K562 (cell line): ENCODE measurements at regions not wholly inside any gene's neighbourhood (a gene's known extent, or its start where the extent isn't known, plus 50 kb on each side); places are given as distances from the start of the nearest gene placed in this dataset.

ENCODE experiments used
- ATAC-seq: fragments of 200-7000 bp; cut with Tn5 transposase; 3 replicates; pipeline ENCODE4 v1.9.1; 2020; ENCODE audit warnings: moderate library complexity
- BruUV-seq: library from RNA; stranded (reverse); fragments of 400-500 nt; replicated peaks from 2 replicates; lab custom pipeline; 2021; lab: Mats Ljungman, UMichigan
- CTCF ChIA-PET: fragments of 300-600 bp; formaldehyde crosslinking; extraction: SDS; loops from one replicate; lab custom pipeline; 2021; ENCODE audit warnings: low intra/inter-chr PET ratio; lab: Yijun Ruan, JAX
- POLR2A ChIA-PET: fragments of 300-600, 350-650 bp; sonication (Branson Sonifier 250); formaldehyde crosslinking; extraction: SDS; loops from one replicate; lab custom pipeline; 2021; ENCODE audit warnings: antibody characterized with exemption, inconsistent platforms; lab: Yijun Ruan, JAX
- DNase-seq, 4 experiments: peaks; one replicate each; pipeline versions ENCODE4 v3.0.0 to v3.0.0-alpha.2; 2011 to 2018; ENCODE audit warnings: low spot score in 3 of 4, mixed read lengths in 3 of 4; ENCODE audit errors: extremely low read depth in 1 of 4
- FAIRE-seq: peaks from 2 replicates; lab custom pipeline; 2011; peaks lifted over from hg19 to GRCh38; lab: Jason Lieb, UNC
- H2AFZ ChIP-seq: 2 replicates; pipeline ENCODE4 v1.6.0; 2011; ENCODE audit warnings: low read depth, low read length, control low read depth, inconsistent platforms
- H3K27ac ChIP-seq: fragments of 200-600 bp; 3 replicates; pipeline ENCODE4 v1.8.0; 2011; ENCODE audit warnings: low read depth, mild to moderate bottlenecking, control low read depth, inconsistent platforms, low read length, moderate library complexity, mixed read lengths; ENCODE audit errors: extremely low read depth
- H3K27me3 ChIP-seq, 2 experiments: fragments of 300-600 bp in 1 of 2; 2 replicates in 1 of 2; 3 replicates in 1 of 2; pipeline versions ENCODE4 v1.6.0 to v1.8.0; 2011; ENCODE audit warnings: inconsistent platforms in 2 of 2, low read length in 2 of 2, mild to moderate bottlenecking in 1 of 2, mixed read lengths in 1 of 2, moderate library complexity in 1 of 2; ENCODE audit not compliant: control insufficient read depth in 2 of 2, insufficient read depth in 2 of 2
- H3K36me3 ChIP-seq: fragments of 300-600 bp; 3 replicates; pipeline ENCODE4 v1.8.0; 2011; ENCODE audit warnings: mild to moderate bottlenecking, low read length, inconsistent platforms; ENCODE audit not compliant: control insufficient read depth, insufficient read depth
- H3K4me1 ChIP-seq, 2 experiments: fragments of 200-600 bp in 1 of 2; replicated peaks in 1 of 2; 2 replicates in 1 of 2; 3 replicates in 1 of 2; pipeline versions ENCODE4 v1.5.1 to v1.8.0; 2011; ENCODE audit warnings: inconsistent platforms in 2 of 2, low read length in 2 of 2, mild to moderate bottlenecking in 1 of 2, mixed read lengths in 1 of 2, moderate library complexity in 1 of 2; ENCODE audit not compliant: control insufficient read depth in 2 of 2, insufficient read depth in 2 of 2
- H3K4me2 ChIP-seq: 2 replicates; pipeline ENCODE4 v1.6.1; 2011; ENCODE audit warnings: low read length, control low read depth, inconsistent platforms, mixed read lengths; ENCODE audit not compliant: insufficient read depth
- H3K4me3 ChIP-seq: fragments of 200-600 bp; sonication (generic), shearing (Covaris generic); 2 replicates; pipeline ENCODE4 v1.5.1; 2016; ENCODE audit warnings: control low read depth, inconsistent platforms
- H3K79me2 ChIP-seq: fragments of 200-600 bp; 3 replicates; pipeline ENCODE4 v1.8.0; 2011; ENCODE audit warnings: low read length, inconsistent platforms; ENCODE audit not compliant: control insufficient read depth, insufficient read depth
- H3K9ac ChIP-seq, 2 experiments: 2 replicates each; pipeline versions ENCODE4 v1.6.0 to v1.6.1; 2011; ENCODE audit warnings: low read depth in 2 of 2, low read length in 2 of 2, control low read depth in 1 of 2, inconsistent platforms in 1 of 2, mild to moderate bottlenecking in 1 of 2, mixed read lengths in 1 of 2; ENCODE audit not compliant: insufficient read depth in 1 of 2
- H3K9me1 ChIP-seq: one replicate; pipeline ENCODE4 v1.6.0; 2011; ENCODE audit warnings: inconsistent platforms, mild to moderate bottlenecking, low read length, moderate library complexity; ENCODE audit not compliant: control insufficient read depth, insufficient read depth
- H3K9me3 ChIP-seq: replicated peaks from 2 replicates; pipeline ENCODE4 v1.5.1; 2011; ENCODE audit warnings: low read depth, low read length, inconsistent platforms; ENCODE audit not compliant: control insufficient read depth, insufficient read depth
- H4K20me1 ChIP-seq: replicated peaks from 2 replicates; pipeline ENCODE4 v1.6.1; 2011; ENCODE audit warnings: low read length, inconsistent platforms, mixed read lengths; ENCODE audit not compliant: control insufficient read depth, insufficient read depth
- KDM2B ChIP-seq: fragments of 250-450 bp; sonication (Bioruptor Pico); IDR thresholded peaks from 2 replicates; pipeline ENCODE4 v1.8.0; 2021; ENCODE audit warnings: mild to moderate bottlenecking, moderate library complexity
- POLR2B ChIP-seq: fragments of 450-650 bp; IDR thresholded peaks from 2 replicates; pipeline ENCODE4 v1.6.1; 2018; ENCODE audit warnings: low read depth; ENCODE audit not compliant: partially characterized antibody
- SIRT6 ChIP-seq: IDR thresholded peaks from one replicate; pipeline ENCODE4 v1.6.1; 2012; ENCODE audit warnings: low read depth, mild to moderate bottlenecking, control low read depth, inconsistent platforms, low read length, moderate library complexity
- SREBF2 ChIP-seq: sonication (generic); formaldehyde crosslinking; IDR thresholded peaks from 2 replicates; pipeline ENCODE4 v1.4.0; 2020; ENCODE audit warnings: mild to moderate bottlenecking, missing genetic modification reagents
- TOE1 ChIP-seq, 2 experiments: fragments of 450-650 bp in 1 of 2; sonication (generic) in 1 of 2; formaldehyde crosslinking in 1 of 2; IDR thresholded peaks; 2 replicates each; pipeline versions ENCODE4 v1.7.1 to v1.8.0; 2016 to 2022; ENCODE audit warnings: borderline replicate concordance in 2 of 2, mild to moderate bottlenecking in 2 of 2, antibody characterized with exemption in 1 of 2, inconsistent platforms in 1 of 2, low read depth in 1 of 2, missing genetic modification reagents in 1 of 2, moderate library complexity in 1 of 2
- WGBS: fragments of 100-300 bp; shearing (Covaris generic); methylation state at CpG from one replicate; pipeline ENCODE4 v1.1.6; 2016; ENCODE audit warnings: low coverage, mixed read lengths; ENCODE audit not compliant: insufficient coverage; ENCODE audit errors: missing lambda C conversion rate; 5-methylcytosine and 5-hydroxymethylcytosine counted together
- in situ Hi-C: fragments of 300-500 bp; cut with MboI; formaldehyde crosslinking; loops from 4 replicates; pipeline ENCODE4 v1.15.0; 2018; ENCODE audit warnings: inconsistent platforms, mixed read lengths
- intact Hi-C: fragments of 100-400 bp; cut with micrococcal nuclease; formaldehyde crosslinking; loops from 2 replicates; pipeline ENCODE4 v1.14.2; 2022
- TF ChIP-seq, protein P1 (sequence below): sonication (generic); formaldehyde crosslinking; IDR thresholded peaks from 2 replicates; pipeline ENCODE4 v1.9.0; 2022; ENCODE audit warnings: mild to moderate bottlenecking, missing genetic modification reagents
- TF ChIP-seq, protein P2 (sequence below): sonication (generic); formaldehyde crosslinking; IDR thresholded peaks from 2 replicates; pipeline ENCODE4 v1.8.0; 2022; ENCODE audit warnings: mild to moderate bottlenecking, missing genetic modification reagents

DNA sequence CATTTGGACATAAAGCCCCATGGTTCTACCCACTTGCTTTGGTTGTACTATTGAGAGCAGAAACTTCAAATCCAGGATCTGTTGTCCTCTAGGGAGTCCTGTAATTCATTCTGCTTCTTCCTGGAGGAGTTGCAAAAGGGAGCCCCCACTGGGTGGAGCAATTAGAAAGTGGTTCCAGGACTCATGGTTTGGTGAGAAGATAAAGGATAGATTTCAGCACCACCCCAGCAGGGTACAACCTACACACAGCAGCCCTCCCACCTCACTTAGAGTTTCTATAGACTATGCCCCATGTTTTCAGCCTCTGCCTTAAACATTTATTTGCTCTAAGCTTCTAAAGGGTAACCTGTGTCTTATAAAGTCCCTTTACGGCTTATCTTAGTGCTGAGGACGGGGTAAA, 112.6 kb upstream of the ARRDC3 start:
- H3K27ac ChIP-seq = no peak overlapping the region
- H3K9me1 ChIP-seq = no peaks in the 10 kb centered on the region
- no peaks in the 10 kb centered on the region for H4K20me1 ChIP-seq
- H3K4me2 ChIP-seq = no peak overlapping the region
- no peak overlapping the region for H2AFZ ChIP-seq
- CTCF ChIA-PET = no interaction called here
- H3K9me3 ChIP-seq = no peaks in the 10 kb centered on the region
- intact Hi-C loops = no loop called here
- TF ChIP-seq, protein P1, sequence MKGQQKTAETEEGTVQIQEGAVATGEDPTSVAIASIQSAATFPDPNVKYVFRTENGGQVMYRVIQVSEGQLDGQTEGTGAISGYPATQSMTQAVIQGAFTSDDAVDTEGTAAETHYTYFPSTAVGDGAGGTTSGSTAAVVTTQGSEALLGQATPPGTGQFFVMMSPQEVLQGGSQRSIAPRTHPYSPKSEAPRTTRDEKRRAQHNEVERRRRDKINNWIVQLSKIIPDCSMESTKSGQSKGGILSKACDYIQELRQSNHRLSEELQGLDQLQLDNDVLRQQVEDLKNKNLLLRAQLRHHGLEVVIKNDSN = no peak
- 0% methylated on average over 2 of the region's 2 CpGs for WGBS
- no peaks in the 10 kb centered on the region for H3K36me3 ChIP-seq
- no peak overlapping the region for H3K9ac ChIP-seq
- POLR2A ChIA-PET = no interaction called here
- H3K4me3 ChIP-seq = no peak overlapping the region
- no peak for FAIRE-seq
- no peaks in the 10 kb centered on the region for H3K27me3 ChIP-seq
- H3K4me1 ChIP-seq = no peaks in the 10 kb centered on the region
- BruUV-seq = no TSS peak
- in situ Hi-C loops = no loop called here
- H3K79me2 ChIP-seq = no peaks in the 10 kb centered on the region
- no peak for DNase-seq
- no peak for ATAC-seq

DNA sequence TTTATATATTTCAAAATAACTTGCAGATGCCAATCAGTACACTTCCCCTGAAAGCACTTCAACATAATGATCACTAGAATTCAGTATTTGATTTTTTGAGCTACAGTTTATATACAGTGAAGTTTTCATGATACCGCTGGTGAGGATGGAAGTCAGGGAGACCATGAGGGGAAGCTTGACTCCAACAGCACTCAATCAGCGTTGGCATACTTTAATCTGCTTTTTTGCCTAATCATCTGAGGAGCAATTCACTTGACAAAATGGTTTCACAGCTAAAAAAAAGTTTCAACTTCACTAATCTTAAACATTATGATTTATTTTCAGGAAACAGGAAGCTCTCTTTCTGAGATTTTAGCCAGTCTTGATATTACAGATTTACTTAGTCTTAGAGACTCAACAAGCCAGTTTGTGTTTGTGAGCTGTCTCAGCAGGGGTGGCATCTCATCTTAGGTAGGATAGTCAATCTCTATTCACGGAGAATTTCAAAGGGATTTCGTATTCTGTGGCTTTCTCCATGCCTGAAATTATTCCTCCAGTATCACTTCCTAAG, 111.4 kb upstream of the ARRDC3 start:
- ATAC-seq (no peak), DNase-seq (no peak), FAIRE-seq (no peak)
- WGBS = 1% methylated on average over 4 of the region's 4 CpGs
- Histone ChIP-seq H3K79me2 (no peaks in the 10 kb centered on the region), H3K27ac (no peak overlapping the region), H3K4me3 (no peak overlapping the region), H3K9me3 (no peaks in the 10 kb centered on the region), H4K20me1 (no peaks in the 10 kb centered on the region), H2AFZ (no peak overlapping the region), H3K4me1 (no peaks in the 10 kb centered on the region), H3K4me2 (no peak overlapping the region), H3K27me3 (no peaks in the 10 kb centered on the region), H3K36me3 (no peaks in the 10 kb centered on the region), H3K9ac (no peak overlapping the region), H3K9me1 (no peaks in the 10 kb centered on the region)
- no TSS peak for BruUV-seq
- in situ Hi-C loops (no loop called here), intact Hi-C loops (no loop called here)
- CTCF ChIA-PET = no interaction called here
- POLR2A ChIA-PET = no interaction called here
- TF ChIP-seq KDM2B (CRISPR knock-in tag) (no peak), SIRT6 (no peak), TOE1 (IDR thresholded peaks at IDR 0.05; ENCODE audit: borderline replicate concordance) (no peak), TOE1 (CRISPR knock-in tag; IDR thresholded peaks at IDR 0.05; ENCODE audit: borderline replicate concordance, low read depth) (no peak), SREBF2 (no peak), POLR2B (no peak)
- TF ChIP-seq, protein P2, sequence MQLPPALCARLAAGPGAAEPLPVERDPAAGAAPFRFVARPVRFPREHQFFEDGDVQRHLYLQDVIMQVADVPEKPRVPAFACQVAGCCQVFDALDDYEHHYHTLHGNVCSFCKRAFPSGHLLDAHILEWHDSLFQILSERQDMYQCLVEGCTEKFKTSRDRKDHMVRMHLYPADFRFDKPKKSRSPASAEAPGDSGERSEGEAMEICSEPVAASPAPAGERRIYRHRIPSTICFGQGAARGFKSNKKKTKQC (CRISPR knock-in tag) = no peak
